ENCODE measurements at regions not wholly inside any gene's neighbourhood (a gene's known extent, or its start where the extent isn't known, plus 50 kb on each side); places are given as distances from the start of the nearest gene placed in this dataset.

DNA sequence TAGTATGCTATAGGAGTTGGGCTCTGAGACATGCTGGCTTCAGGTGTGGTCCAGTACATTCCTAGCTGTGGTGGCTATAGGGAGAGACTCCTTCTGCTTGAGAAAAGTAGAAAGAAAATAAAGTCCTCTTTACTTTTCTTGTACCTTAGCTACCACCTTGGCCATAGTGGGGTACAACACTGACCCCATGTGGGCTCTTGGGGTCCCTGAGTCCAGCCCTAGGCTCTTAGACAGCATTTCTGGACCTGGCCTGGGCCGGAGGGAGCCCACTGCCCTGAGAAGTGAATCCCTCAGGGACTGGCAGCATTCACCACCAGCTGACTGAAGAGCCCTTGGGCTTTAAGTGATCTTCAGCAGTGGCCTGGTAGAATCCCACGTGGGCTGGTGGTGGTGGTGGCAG is 143.1 kb downstream of the SYT10 start:
- TF ChIP-seq, protein P1, sequence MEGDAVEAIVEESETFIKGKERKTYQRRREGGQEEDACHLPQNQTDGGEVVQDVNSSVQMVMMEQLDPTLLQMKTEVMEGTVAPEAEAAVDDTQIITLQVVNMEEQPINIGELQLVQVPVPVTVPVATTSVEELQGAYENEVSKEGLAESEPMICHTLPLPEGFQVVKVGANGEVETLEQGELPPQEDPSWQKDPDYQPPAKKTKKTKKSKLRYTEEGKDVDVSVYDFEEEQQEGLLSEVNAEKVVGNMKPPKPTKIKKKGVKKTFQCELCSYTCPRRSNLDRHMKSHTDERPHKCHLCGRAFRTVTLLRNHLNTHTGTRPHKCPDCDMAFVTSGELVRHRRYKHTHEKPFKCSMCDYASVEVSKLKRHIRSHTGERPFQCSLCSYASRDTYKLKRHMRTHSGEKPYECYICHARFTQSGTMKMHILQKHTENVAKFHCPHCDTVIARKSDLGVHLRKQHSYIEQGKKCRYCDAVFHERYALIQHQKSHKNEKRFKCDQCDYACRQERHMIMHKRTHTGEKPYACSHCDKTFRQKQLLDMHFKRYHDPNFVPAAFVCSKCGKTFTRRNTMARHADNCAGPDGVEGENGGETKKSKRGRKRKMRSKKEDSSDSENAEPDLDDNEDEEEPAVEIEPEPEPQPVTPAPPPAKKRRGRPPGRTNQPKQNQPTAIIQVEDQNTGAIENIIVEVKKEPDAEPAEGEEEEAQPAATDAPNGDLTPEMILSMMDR (IDR thresholded peaks at IDR 0.05 in 2 of 3, conservative IDR thresholded peaks at IDR 0.05 in 1 of 3; ENCODE audit: insufficient read depth in 2 of 3, low read depth in 1 of 3, low read length in 3 of 3) = 0 out of 6 replicates have a peak, but pooled peaks of 1 of the 3 experiments have one; percentile 0
- TF ChIP-seq DDX20 (tag; IDR thresholded peaks at IDR 0.05; ENCODE audit: low read depth) = no peak
- TF ChIP-seq, protein P2, sequence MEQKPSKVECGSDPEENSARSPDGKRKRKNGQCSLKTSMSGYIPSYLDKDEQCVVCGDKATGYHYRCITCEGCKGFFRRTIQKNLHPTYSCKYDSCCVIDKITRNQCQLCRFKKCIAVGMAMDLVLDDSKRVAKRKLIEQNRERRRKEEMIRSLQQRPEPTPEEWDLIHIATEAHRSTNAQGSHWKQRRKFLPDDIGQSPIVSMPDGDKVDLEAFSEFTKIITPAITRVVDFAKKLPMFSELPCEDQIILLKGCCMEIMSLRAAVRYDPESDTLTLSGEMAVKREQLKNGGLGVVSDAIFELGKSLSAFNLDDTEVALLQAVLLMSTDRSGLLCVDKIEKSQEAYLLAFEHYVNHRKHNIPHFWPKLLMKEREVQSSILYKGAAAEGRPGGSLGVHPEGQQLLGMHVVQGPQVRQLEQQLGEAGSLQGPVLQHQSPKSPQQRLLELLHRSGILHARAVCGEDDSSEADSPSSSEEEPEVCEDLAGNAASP (IDR thresholded peaks at IDR 0.05) = no peak
- TF ChIP-seq, protein P3, sequence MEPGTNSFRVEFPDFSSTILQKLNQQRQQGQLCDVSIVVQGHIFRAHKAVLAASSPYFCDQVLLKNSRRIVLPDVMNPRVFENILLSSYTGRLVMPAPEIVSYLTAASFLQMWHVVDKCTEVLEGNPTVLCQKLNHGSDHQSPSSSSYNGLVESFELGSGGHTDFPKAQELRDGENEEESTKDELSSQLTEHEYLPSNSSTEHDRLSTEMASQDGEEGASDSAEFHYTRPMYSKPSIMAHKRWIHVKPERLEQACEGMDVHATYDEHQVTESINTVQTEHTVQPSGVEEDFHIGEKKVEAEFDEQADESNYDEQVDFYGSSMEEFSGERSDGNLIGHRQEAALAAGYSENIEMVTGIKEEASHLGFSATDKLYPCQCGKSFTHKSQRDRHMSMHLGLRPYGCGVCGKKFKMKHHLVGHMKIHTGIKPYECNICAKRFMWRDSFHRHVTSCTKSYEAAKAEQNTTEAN (CRISPR knock-in tag; IDR thresholded peaks at IDR 0.05) = no peak
- TF ChIP-seq, protein P4, sequence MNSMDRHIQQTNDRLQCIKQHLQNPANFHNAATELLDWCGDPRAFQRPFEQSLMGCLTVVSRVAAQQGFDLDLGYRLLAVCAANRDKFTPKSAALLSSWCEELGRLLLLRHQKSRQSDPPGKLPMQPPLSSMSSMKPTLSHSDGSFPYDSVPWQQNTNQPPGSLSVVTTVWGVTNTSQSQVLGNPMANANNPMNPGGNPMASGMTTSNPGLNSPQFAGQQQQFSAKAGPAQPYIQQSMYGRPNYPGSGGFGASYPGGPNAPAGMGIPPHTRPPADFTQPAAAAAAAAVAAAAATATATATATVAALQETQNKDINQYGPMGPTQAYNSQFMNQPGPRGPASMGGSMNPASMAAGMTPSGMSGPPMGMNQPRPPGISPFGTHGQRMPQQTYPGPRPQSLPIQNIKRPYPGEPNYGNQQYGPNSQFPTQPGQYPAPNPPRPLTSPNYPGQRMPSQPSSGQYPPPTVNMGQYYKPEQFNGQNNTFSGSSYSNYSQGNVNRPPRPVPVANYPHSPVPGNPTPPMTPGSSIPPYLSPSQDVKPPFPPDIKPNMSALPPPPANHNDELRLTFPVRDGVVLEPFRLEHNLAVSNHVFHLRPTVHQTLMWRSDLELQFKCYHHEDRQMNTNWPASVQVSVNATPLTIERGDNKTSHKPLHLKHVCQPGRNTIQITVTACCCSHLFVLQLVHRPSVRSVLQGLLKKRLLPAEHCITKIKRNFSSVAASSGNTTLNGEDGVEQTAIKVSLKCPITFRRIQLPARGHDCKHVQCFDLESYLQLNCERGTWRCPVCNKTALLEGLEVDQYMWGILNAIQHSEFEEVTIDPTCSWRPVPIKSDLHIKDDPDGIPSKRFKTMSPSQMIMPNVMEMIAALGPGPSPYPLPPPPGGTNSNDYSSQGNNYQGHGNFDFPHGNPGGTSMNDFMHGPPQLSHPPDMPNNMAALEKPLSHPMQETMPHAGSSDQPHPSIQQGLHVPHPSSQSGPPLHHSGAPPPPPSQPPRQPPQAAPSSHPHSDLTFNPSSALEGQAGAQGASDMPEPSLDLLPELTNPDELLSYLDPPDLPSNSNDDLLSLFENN (IDR thresholded peaks at IDR 0.05; ENCODE audit: low read depth in 2 of 2, low read length in 2 of 2) = no peak
- TF ChIP-seq, protein P5, sequence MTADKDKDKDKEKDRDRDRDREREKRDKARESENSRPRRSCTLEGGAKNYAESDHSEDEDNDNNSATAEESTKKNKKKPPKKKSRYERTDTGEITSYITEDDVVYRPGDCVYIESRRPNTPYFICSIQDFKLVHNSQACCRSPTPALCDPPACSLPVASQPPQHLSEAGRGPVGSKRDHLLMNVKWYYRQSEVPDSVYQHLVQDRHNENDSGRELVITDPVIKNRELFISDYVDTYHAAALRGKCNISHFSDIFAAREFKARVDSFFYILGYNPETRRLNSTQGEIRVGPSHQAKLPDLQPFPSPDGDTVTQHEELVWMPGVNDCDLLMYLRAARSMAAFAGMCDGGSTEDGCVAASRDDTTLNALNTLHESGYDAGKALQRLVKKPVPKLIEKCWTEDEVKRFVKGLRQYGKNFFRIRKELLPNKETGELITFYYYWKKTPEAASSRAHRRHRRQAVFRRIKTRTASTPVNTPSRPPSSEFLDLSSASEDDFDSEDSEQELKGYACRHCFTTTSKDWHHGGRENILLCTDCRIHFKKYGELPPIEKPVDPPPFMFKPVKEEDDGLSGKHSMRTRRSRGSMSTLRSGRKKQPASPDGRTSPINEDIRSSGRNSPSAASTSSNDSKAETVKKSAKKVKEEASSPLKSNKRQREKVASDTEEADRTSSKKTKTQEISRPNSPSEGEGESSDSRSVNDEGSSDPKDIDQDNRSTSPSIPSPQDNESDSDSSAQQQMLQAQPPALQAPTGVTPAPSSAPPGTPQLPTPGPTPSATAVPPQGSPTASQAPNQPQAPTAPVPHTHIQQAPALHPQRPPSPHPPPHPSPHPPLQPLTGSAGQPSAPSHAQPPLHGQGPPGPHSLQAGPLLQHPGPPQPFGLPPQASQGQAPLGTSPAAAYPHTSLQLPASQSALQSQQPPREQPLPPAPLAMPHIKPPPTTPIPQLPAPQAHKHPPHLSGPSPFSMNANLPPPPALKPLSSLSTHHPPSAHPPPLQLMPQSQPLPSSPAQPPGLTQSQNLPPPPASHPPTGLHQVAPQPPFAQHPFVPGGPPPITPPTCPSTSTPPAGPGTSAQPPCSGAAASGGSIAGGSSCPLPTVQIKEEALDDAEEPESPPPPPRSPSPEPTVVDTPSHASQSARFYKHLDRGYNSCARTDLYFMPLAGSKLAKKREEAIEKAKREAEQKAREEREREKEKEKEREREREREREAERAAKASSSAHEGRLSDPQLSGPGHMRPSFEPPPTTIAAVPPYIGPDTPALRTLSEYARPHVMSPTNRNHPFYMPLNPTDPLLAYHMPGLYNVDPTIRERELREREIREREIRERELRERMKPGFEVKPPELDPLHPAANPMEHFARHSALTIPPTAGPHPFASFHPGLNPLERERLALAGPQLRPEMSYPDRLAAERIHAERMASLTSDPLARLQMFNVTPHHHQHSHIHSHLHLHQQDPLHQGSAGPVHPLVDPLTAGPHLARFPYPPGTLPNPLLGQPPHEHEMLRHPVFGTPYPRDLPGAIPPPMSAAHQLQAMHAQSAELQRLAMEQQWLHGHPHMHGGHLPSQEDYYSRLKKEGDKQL (CRISPR knock-in tag; IDR thresholded peaks at IDR 0.05; ENCODE audit: borderline replicate concordance) = no peak
- TF ChIP-seq NFE2 (IDR thresholded peaks at IDR 0.05; ENCODE audit: low read depth) = no peak
- Histone ChIP-seq H3K9ac (ENCODE audit: insufficient read depth in 1 of 2, low read depth in 2 of 2, low read length in 2 of 2) (no peak overlapping the region), H3K27me3 (ENCODE audit: control insufficient read depth in 2 of 2, insufficient read depth in 2 of 2, low read length in 2 of 2) (no peaks in the 10 kb centered on the region), H3K36me3 (ENCODE audit: control insufficient read depth, insufficient read depth, low read length) (no peaks in the 10 kb centered on the region), H3K9me3 (replicated peaks; ENCODE audit: control insufficient read depth, insufficient read depth, low read depth, low read length) (no peaks in the 10 kb centered on the region), H3K79me2 (ENCODE audit: control insufficient read depth, insufficient read depth, low read length) (no peaks in the 10 kb centered on the region), H2AFZ (ENCODE audit: low read depth, low read length) (no peak overlapping the region), H3K27ac (ENCODE audit: extremely low read depth, low read depth, low read length) (no peak overlapping the region), H3K4me1 (replicated peaks in 1 of 2; ENCODE audit: control insufficient read depth in 2 of 2, insufficient read depth in 2 of 2, low read length in 2 of 2) (no peaks in the 10 kb centered on the region), H3K4me3 (no peak overlapping the region), H3K4me2 (ENCODE audit: insufficient read depth, low read length) (no peak overlapping the region), H4K20me1 (replicated peaks; ENCODE audit: control insufficient read depth, insufficient read depth, low read length) (no peaks in the 10 kb centered on the region), H3K9me1 (ENCODE audit: control insufficient read depth, insufficient read depth, low read length) (no peaks in the 10 kb centered on the region)
- ChIA-PET CTCF (ENCODE audit: low intra/inter-chr PET ratio) (no interaction called here), POLR2A (interaction anchor here (0.5 kb wide), 1 partner anchor 349 kb away, joined by 3 read pairs; no protein-coding TSS in a partner anchor)
- in situ Hi-C loops (cut with MboI) = no loop called here
- no peak for FAIRE-seq
- ATAC-seq = no peak
- no TSS peak for BruUV-seq (replicated peaks)
- WGBS (ENCODE audit: insufficient coverage, low coverage, missing lambda C conversion rate) = 0% methylated on average over 2 of the region's 2 CpGs
- DNase-seq (ENCODE audit: extremely low read depth in 1 of 4, low spot score in 3 of 4) = no peak
- intact Hi-C loops (cut with micrococcal nuclease) = no loop called here

All from K562 (cell line).